Sigmoid colon (tissue), 4 donors: ENCODE measurements at regions not wholly inside any gene's neighbourhood (a gene's known extent, or its start where the extent isn't known, plus 50 kb on each side); places are given as distances from the start of the nearest gene placed in this dataset.

Source experiments
- EP300 ChIP-seq, 4 donors: sonication (generic); formaldehyde crosslinking; IDR thresholded peaks; one replicate each; pipeline ENCODE4 v1.6.1; 2017; ENCODE audit warnings: antibody characterized with exemption in 4 of 4
- POLR2A ChIP-seq, 2 donors: fragments of 450-650 bp; IDR thresholded peaks; one replicate each; pipeline ENCODE4 v1.6.1; 2016; ENCODE audit warnings: antibody characterized with exemption in 2 of 2, mild to moderate bottlenecking in 2 of 2, moderate library complexity in 2 of 2
- POLR2AphosphoS5 ChIP-seq, 4 donors: sonication (generic); formaldehyde crosslinking; IDR thresholded peaks; one replicate each; pipeline ENCODE4 v1.6.1; 2017; ENCODE audit warnings: antibody characterized with exemption in 4 of 4
- TF ChIP-seq, protein P1 (sequence below), 4 experiments: fragments of 450-650 bp in 3 of 4; fragments of 200-600 bp in 1 of 4; IDR thresholded peaks; one replicate each; pipeline ENCODE4 v1.5.1; 2016 to 2019; ENCODE audit warnings: antibody characterized with exemption in 4 of 4, mild to moderate bottlenecking in 3 of 4, moderate library complexity in 2 of 4

- TF ChIP-seq, protein P1, sequence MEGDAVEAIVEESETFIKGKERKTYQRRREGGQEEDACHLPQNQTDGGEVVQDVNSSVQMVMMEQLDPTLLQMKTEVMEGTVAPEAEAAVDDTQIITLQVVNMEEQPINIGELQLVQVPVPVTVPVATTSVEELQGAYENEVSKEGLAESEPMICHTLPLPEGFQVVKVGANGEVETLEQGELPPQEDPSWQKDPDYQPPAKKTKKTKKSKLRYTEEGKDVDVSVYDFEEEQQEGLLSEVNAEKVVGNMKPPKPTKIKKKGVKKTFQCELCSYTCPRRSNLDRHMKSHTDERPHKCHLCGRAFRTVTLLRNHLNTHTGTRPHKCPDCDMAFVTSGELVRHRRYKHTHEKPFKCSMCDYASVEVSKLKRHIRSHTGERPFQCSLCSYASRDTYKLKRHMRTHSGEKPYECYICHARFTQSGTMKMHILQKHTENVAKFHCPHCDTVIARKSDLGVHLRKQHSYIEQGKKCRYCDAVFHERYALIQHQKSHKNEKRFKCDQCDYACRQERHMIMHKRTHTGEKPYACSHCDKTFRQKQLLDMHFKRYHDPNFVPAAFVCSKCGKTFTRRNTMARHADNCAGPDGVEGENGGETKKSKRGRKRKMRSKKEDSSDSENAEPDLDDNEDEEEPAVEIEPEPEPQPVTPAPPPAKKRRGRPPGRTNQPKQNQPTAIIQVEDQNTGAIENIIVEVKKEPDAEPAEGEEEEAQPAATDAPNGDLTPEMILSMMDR (IDR thresholded peaks at IDR 0.05), result no peak
- TF ChIP-seq POLR2A (IDR thresholded peaks at IDR 0.05) (no peak), EP300 (IDR thresholded peaks at IDR 0.05) (no peak), POLR2AphosphoS5 (IDR thresholded peaks at IDR 0.05) (no peak)
Observed at GRCh38 chr11:50102916-50103315, 70.2 kb downstream of the OR4C45 start.
